Nucleus accumbens (tissue), 56 donors: ENCODE measurements at regions not wholly inside any gene's neighbourhood (a gene's known extent, or its start where the extent isn't known, plus 50 kb on each side); places are given as distances from the start of the nearest gene placed in this dataset.
"Not testable (repeated sequence)": the region's sequence is repeated elsewhere in the genome, so short reads cannot be mapped to it uniquely, and the experiment has no call there.

Experiments
- DNase-seq, 56 donors: peaks; one replicate each; lab custom pipeline; 2025; lab: John Stamatoyannopoulos, UW

DNA sequence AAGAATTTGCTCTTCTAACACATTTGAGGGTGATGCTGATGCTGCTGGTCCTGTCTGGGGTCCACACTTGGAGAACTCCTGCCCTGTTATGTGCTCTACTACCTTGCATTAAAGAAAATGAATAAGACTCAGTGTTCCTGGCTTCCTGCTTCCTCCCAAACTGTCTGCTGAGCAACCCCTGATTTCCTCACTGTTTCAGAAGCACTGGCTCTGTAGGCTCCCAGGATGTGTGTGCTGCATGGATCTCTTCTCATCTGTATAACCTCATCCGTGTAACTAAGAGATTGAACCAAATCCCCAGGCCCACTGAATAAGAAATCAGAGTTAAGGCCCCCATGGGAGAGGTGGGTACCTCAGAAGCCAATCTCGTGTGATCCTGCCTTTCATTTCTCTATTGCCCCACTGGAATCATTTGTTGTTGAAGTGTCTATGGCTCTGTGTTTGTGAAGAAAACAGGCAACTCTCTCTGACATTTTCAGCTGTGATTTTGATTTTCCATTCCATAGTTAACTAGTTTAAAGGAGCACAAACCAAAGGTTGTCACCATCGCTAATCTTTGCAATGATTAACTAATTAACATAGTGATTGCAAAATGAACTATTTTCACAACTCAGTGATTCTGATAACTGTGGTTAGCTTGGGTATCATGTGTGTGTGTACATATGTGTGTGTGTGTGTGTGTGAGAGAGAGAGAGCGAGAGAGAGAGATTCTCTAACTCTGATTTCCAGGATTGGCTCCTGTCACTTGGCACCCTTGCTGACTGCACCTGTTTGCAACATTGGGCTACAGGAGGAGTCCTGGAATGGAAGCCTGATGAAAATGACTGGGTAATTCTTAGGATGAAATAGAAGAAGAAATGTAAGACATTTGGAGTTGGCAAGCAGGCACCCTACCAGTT, 196.2 kb downstream of the SLC38A4 start:
- no peak for DNase-seq

- no peak for DNase-seq
Measured at GRCh38 chr12:46628176-46628575, 197.6 kb downstream of the SLC38A4 start.

DNA sequence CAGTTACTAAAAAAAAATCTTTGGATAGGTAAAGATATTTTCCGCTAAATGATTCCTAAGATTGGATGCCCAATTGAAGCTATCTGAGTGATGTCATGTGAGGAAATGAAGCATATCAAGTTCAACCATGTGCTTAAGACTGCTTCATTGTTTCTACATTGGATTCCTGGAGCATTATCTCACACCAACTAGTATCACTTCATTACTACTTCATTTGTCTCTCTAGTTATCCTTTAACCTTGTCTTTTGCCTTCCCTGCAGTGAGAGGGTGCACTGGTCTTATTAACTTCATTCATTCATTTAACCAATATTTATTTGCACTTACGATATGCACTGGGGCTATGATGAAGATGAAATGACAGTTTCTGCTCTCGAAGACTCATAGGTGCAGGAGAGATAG, 198.1 kb downstream of the SLC38A4 start:
- no peak for DNase-seq

GRCh38 chr12:46619474-46619873, 206.3 kb downstream of the SLC38A4 start:
- DNase-seq: not testable (repeated sequence)

DNA sequence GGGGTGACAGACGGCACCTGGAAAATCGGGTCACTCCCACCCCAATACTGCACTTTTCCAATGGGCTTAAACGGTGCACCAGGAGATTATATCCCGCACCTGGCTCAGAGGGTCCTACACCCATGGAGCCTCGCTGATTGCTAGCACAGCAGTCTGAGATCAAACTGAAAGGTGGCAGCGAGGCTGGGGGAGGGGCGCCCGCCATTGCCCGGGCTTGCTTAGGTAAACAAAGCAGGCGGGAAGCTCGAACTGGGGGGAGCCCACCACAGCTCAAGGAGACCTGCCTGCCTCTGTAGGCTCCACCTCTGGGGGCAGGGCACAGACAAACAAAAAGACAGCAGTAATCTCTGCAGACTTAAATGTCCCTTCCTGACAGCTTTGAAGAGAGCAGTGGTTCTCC, 208.1 kb downstream of the SLC38A4 start:
- DNase-seq: not testable (repeated sequence)

- DNase-seq: no peak
Measured at GRCh38 chr12:46617167-46617566, 208.6 kb downstream of the SLC38A4 start.

- no peak for DNase-seq
Measured at GRCh38 chr12:46610754-46611153, 215.0 kb downstream of the SLC38A4 start.

DNA sequence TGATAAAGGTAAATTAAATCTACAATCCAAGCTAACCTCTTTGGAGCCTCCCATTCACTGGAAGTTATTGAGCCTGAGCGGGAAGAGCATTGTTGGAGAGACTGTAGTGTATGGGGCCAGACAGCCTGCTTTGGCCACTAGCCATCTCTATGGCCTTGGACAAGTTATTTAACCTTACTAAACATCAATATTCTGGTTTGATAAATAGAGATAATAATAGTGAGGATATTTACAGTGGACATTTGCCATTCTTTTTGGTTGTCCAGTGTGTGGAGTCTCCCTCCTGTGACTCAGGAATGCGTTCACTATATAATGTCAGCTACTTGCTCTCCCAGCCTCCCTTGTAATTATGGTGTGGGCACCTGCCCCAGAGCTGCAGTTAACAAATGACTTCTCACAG, 216.1 kb downstream of the SLC38A4 start:
- DNase-seq: no peak

GRCh38 chr12:46609273-46609623, 216.5 kb downstream of the SLC38A4 start:
- no peak for DNase-seq

- no peak for DNase-seq
Measured at GRCh38 chr12:46608431-46609272, 217.1 kb downstream of the SLC38A4 start.

DNA sequence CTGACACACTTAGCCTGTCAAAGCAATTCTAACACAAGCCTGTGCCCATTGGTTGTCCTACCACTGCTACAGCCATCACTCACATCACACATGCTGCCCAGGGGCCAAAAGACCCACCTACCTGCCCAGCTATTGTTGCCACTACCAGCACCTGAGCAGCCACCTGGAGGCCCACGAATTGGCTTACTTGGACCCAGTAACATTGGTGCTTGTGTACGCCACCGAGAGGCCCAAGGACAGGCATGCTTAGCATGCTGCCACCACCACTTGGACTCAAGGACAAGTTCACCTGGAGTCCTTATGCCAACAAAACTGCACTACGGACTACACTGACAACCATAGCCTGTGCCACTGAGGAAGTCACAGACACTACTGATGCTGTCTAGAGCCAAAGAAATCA, 221.1 kb downstream of the SLC38A4 start:
- DNase-seq: no peak

DNA sequence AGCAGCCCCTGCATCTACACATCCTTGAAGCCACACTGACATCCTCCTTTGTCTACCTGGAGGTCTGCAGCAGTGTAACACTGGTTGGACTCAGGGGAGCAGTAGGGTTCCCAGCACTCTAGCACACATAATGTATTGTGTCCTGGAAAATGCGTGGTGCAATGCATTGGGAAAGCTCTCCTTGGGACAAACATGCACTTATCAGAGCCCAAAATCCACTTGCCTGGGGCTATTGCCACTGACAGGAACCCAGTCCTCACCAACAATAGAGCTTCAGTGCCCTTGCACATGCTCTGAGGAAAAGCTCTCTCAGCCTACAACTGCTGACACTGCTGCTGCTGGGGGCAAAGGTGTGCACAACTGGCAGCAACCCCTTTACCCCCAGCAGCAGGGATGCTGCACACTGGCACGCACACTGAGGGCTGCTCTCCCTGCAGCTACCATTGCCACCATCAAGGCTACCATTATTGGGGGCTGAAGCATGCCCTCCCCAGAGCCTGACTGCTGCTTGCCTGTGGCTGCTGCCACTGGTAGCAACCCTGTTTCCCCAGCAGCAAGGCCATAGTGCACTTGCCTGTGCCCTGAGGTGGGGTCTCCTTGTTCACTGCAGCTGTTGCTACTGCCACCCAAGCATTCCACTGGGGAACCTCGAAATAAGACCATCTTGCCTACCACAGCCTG, 221.9 kb downstream of the SLC38A4 start:
- no peak for DNase-seq

DNA sequence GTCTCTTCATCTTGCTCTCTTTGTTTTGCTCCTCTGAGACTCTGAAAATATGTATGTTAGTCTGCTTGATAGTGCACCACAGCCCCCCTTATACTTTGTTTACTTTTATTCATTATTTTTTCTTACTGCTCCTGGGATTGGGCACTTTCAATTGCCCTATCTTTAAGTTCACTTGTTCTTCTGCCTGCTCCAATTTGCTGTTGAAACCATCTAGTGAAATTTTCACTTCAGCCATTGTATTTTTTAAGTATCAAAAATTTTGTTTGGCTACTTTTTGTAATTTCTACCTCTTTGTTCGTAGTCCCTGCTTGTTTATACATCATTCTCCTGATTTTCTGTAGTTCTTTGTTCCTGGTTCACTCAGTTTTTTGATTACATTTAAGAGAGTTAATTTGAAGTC, 223.3 kb downstream of the SLC38A4 start:
- DNase-seq: no peak

DNA sequence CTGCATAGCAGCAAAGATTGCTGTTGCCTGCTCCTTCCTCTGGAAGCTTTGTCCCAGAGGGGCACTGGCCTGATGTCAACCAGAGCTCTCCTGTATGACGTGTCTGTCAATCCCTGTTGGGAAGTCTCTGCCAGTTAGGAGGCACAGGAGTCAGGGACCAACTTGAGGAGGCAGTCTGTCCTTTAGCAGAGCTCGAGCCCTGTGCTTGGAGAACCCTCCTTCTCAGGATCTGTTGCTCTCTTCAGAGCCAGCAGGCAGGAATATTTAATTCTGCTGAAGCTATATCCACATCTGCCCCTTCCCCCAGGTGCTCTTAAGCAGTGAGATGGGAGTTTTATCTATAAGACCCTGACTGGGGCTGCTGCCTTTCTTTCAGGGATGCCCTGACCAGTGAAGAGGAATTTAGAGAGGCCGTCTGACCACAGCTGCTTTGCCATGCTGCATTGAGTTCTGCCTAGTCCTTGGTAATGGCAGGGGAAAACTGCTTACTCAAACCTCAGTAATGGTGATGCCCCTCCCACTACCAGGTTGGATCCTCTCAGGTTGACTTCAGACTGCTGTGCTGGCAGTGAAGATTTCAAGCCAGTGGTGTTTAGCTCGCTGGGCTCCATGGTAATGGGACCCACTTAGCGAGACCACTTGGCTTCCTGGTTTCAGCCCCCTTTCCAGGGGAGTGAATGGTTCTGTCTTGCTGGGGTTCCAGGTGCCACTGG, 218.6 kb upstream of the SLC38A2 start:
- no peak for DNase-seq

GRCh38 chr12:46585854-46586621, 213.5 kb upstream of the SLC38A2 start:
- DNase-seq: no peak

DNA sequence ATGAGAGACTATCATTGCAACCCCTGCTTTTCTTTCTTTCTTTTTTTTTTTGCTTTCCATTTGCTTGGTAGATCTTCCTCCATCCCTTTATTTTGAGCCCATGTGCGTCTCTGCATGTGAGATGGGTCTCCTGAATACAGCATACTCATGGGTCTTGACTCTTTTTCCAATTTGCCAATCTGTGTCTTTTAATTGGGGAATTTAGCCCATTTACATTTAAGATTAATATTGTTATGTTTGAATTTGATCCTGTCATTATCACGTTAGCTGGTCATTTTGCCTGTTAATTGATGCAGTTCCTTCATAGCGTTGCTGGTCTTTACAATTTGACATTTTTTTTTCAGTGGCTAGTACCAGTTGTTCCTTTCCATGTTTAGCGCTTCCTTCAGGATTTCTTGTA, 211.5 kb upstream of the SLC38A2 start:
- DNase-seq: not testable (repeated sequence)

- not testable (repeated sequence) for DNase-seq
Measured at GRCh38 chr12:46581990-46582389, 209.4 kb upstream of the SLC38A2 start.

DNA sequence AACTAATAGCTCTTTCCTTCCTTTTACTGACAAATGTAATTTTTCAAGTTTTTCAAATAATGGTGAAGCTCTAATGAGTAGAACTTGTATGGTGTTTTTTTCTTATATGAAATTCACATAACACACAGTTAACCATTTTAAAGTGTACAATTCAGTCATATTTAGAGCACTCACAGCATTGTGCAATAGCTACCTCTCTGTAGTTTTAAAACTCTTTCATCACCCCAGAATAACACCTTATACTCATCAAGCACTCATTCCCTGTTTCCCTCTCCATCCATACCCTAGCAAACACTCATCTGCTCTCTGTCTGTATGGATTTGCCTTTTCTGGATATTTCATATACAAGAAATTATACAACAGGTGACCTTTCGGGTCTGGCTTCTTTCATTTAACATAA, 207.9 kb upstream of the SLC38A2 start:
- no peak for DNase-seq

DNA sequence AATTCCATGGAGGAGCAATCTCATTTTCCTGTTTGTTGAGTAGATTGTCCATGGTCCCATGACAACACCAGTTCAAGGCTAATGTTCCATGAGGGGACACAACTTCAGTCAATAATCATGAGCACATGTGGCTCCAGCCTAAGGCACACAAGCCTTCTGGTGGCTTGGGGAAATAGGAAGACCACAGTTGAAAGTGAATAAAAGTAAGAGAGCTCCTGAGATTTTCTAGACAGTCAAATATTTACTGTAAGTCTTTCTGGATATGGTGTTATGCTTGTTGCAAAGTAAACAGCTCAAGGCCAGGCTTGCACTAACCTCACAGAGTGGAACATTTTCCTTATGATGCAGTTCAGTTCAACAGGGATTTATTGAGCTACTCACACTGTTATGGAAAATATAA, 206.9 kb upstream of the SLC38A2 start:
- no peak for DNase-seq
